ENCODE measurements at regions not wholly inside any gene's neighbourhood (a gene's known extent, or its start where the extent isn't known, plus 50 kb on each side); places are given as distances from the start of the nearest gene placed in this dataset.

DNA sequence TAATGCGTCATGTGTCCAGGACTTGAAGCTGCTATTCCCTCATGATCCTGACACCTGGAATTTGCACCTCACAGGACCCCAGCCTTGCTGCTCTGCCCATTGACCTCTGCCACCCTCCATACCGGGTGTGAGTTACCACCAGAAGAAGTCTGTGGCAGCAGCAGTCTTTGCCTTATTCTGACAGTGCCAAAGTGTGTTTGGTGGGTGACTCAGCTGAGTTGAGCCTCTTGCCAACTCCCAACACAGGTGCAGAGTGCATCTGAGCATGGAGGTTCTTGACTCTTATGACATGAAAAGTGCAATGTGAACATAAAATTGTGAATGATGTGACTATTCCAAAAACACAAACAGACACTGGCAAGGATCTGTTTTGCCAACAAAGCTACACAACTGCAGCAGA is 1166.5 kb upstream of the CDH18 start:
- TF ChIP-seq WT1 (tag by site-specific recombination; IDR thresholded peaks at IDR 0.05) (no peak), ZNF146 (tag by site-specific recombination; IDR thresholded peaks at IDR 0.05) (no peak), SCRT2 (tag by site-specific recombination; IDR thresholded peaks at IDR 0.05) (no peak)
- ChIA-PET CTCF (no interaction called here), POLR2A (no interaction called here)
- Histone ChIP-seq H3K36me3 (ENCODE audit: control insufficient read depth in 2 of 2, insufficient read depth in 1 of 2, low read length in 2 of 2) (no peaks in the 10 kb centered on the region), H3K4me1 (ENCODE audit: control insufficient read depth, insufficient read depth, low read length) (no peaks in the 10 kb centered on the region), H3K27ac (ENCODE audit: extremely low read depth, low read depth, low read length) (no peak overlapping the region), H3K9me3 (ENCODE audit: control insufficient read depth, insufficient read depth, low read depth, low read length) (no peaks in the 10 kb centered on the region), H3K4me3 (ENCODE audit: low read depth, low read length) (no peak overlapping the region)

DNA sequence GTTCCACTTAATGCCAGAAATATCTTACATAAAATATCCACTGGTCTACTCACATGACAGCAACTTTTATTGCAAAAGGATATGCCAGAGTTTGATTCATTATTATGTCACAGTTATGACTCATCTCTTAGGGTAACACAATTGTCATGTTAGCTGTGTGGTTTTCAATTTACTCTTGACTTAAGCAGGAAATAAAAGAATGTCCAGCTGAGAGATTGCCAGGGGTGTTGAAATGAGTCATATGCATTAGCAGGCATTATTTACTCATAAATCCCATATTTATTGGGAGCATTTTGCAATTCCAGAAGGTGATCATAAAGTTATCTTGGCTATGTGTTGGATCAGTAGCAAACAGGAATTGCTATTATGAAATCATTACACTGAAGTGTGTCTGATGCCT is 1164.6 kb upstream of the CDH18 start:
- Histone ChIP-seq H3K9me3 (ENCODE audit: control insufficient read depth, insufficient read depth, low read depth, low read length) (no peaks in the 10 kb centered on the region; the same call in 1 of the 2 replicates), H3K27ac (ENCODE audit: extremely low read depth, low read depth, low read length) (no peak overlapping the region), H3K4me1 (ENCODE audit: control insufficient read depth, insufficient read depth, low read length) (no peaks in the 10 kb centered on the region), H3K4me3 (ENCODE audit: low read depth, low read length) (no peak overlapping the region), H3K36me3 (ENCODE audit: control insufficient read depth in 2 of 2, insufficient read depth in 1 of 2, low read length in 2 of 2) (no peaks in the 10 kb centered on the region)
- CTCF ChIA-PET: no interaction called here
- TF ChIP-seq HIC1 (tag by site-specific recombination; IDR thresholded peaks at IDR 0.05) (peak; percentile 52; the same call in 1 of the 2 replicates), ZNF366 (tag by site-specific recombination; conservative IDR thresholded peaks at IDR 0.05) (peak; percentile 27; the same call in 1 of the 2 replicates), HOXD13 (CRISPR knock-in tag; IDR thresholded peaks at IDR 0.05; ENCODE audit: borderline replicate concordance) (peak; percentile 60; the same call in 1 of the 2 replicates), ZNF473 (tag by site-specific recombination; IDR thresholded peaks at IDR 0.05) (no peak), ZEB2 (tag by site-specific recombination; IDR thresholded peaks at IDR 0.05) (no peak), ZNF391 (tag by site-specific recombination; IDR thresholded peaks at IDR 0.05; ENCODE audit: borderline replicate concordance, low read depth) (no peak), ZNF558 (tag by site-specific recombination; IDR thresholded peaks at IDR 0.05) (no peak), ZBTB21 (tag by site-specific recombination; IDR thresholded peaks at IDR 0.05) (0 out of 2 replicates have a peak, but pooled peaks have one; percentile 53), ZNF211 (tag by site-specific recombination; IDR thresholded peaks at IDR 0.05; ENCODE audit: low read depth) (no peak), MEIS1 (CRISPR knock-in tag; IDR thresholded peaks at IDR 0.05; ENCODE audit: borderline replicate concordance) (no peak), SALL2 (tag by site-specific recombination; IDR thresholded peaks at IDR 0.05; ENCODE audit: borderline replicate concordance) (no peak), ZNF37A (tag by site-specific recombination; IDR thresholded peaks at IDR 0.05) (no peak), ZSCAN30 (tag by site-specific recombination; IDR thresholded peaks at IDR 0.05) (no peak), GLIS1 (tag by site-specific recombination; IDR thresholded peaks at IDR 0.05) (no peak)
- TF ChIP-seq, protein P1, sequence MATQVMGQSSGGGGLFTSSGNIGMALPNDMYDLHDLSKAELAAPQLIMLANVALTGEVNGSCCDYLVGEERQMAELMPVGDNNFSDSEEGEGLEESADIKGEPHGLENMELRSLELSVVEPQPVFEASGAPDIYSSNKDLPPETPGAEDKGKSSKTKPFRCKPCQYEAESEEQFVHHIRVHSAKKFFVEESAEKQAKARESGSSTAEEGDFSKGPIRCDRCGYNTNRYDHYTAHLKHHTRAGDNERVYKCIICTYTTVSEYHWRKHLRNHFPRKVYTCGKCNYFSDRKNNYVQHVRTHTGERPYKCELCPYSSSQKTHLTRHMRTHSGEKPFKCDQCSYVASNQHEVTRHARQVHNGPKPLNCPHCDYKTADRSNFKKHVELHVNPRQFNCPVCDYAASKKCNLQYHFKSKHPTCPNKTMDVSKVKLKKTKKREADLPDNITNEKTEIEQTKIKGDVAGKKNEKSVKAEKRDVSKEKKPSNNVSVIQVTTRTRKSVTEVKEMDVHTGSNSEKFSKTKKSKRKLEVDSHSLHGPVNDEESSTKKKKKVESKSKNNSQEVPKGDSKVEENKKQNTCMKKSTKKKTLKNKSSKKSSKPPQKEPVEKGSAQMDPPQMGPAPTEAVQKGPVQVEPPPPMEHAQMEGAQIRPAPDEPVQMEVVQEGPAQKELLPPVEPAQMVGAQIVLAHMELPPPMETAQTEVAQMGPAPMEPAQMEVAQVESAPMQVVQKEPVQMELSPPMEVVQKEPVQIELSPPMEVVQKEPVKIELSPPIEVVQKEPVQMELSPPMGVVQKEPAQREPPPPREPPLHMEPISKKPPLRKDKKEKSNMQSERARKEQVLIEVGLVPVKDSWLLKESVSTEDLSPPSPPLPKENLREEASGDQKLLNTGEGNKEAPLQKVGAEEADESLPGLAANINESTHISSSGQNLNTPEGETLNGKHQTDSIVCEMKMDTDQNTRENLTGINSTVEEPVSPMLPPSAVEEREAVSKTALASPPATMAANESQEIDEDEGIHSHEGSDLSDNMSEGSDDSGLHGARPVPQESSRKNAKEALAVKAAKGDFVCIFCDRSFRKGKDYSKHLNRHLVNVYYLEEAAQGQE (tag by site-specific recombination; IDR thresholded peaks at IDR 0.05): no peak
- TF ChIP-seq, protein P2, sequence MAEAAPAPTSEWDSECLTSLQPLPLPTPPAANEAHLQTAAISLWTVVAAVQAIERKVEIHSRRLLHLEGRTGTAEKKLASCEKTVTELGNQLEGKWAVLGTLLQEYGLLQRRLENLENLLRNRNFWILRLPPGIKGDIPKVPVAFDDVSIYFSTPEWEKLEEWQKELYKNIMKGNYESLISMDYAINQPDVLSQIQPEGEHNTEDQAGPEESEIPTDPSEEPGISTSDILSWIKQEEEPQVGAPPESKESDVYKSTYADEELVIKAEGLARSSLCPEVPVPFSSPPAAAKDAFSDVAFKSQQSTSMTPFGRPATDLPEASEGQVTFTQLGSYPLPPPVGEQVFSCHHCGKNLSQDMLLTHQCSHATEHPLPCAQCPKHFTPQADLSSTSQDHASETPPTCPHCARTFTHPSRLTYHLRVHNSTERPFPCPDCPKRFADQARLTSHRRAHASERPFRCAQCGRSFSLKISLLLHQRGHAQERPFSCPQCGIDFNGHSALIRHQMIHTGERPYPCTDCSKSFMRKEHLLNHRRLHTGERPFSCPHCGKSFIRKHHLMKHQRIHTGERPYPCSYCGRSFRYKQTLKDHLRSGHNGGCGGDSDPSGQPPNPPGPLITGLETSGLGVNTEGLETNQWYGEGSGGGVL (tag by site-specific recombination; IDR thresholded peaks at IDR 0.05): no peak
- TF ChIP-seq, protein P3, sequence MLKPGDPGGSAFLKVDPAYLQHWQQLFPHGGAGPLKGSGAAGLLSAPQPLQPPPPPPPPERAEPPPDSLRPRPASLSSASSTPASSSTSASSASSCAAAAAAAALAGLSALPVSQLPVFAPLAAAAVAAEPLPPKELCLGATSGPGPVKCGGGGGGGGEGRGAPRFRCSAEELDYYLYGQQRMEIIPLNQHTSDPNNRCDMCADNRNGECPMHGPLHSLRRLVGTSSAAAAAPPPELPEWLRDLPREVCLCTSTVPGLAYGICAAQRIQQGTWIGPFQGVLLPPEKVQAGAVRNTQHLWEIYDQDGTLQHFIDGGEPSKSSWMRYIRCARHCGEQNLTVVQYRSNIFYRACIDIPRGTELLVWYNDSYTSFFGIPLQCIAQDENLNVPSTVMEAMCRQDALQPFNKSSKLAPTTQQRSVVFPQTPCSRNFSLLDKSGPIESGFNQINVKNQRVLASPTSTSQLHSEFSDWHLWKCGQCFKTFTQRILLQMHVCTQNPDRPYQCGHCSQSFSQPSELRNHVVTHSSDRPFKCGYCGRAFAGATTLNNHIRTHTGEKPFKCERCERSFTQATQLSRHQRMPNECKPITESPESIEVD (tag by site-specific recombination; IDR thresholded peaks at IDR 0.05): peak; percentile 8; the same call in 1 of the 2 replicates
- POLR2A ChIA-PET: no interaction called here
